Jurkat, Clone E6-1 (cell line): ENCODE measurements at regions not wholly inside any gene's neighbourhood (a gene's known extent, or its start where the extent isn't known, plus 50 kb on each side); places are given as distances from the start of the nearest gene placed in this dataset.

ENCODE experiments used
- DNase-seq: peaks from one replicate; pipeline ENCODE4 v3.0.0-alpha.2; 2011; ENCODE audit warnings: low read depth, low spot score
- H3K4me3 ChIP-seq: 2 replicates; pipeline ENCODE4 v1.5.1; 2011; ENCODE audit warnings: mild to moderate bottlenecking, low read length, control low read depth, moderate library complexity

DNA sequence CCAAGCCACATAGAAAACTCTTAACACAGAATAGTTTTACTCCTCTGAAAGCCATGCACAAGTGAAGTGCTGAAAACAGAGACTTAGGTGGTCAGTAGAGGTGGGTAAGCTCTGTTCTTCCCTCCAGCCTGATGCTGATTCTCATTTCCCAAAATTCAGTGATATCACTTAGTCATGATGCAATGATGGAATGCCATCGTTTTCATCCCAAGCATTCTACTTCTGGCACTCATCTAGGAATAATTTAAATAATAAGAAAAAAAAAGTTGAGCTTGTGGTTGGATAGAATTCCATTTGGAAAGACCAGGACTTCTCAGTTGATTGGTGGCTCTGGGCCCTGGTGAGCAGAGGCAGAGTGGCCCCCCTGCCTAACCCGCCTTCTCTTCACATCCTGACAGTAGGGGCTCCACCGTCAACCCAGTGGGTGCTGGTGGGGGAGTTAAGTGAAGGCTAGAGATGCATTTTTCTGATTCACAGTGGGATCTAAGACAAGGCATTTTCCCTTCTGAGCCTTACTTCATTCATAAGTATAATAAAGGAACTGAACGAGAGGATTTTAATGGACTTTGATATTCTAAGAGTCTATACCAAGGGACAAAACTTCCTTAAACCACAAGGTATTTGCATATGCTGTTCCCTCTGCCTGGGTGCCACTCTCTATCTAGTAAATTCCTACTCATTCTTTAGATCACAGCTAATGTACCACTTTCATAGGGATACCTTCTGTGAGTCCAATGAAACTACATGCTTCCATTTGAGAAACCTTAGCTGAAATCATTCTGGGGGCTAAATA is 310.3 kb upstream of the DYNLRB2 start:
- DNase-seq, result no peak
- no peak overlapping the region for H3K4me3 ChIP-seq

DNA sequence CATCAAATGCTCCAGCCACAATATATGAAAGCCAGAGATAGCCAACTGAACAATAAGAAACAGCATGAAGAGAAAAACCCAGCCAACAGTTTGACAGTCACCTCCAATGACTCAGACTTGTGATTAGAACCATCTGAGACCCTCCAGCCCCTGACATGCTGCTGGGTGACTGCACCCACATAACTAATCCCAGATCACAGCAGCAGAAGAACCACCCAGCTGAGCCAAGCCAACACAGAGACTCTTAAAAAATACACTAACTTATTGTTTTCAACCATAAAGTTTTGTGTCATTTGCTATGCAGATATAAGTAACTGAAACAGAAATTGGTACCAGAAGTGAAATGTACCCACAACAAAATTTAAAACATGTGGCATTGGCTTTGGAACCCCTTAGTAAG is 314.3 kb upstream of the DYNLRB2 start:
- no peak for DNase-seq
- no peak overlapping the region for H3K4me3 ChIP-seq

DNA sequence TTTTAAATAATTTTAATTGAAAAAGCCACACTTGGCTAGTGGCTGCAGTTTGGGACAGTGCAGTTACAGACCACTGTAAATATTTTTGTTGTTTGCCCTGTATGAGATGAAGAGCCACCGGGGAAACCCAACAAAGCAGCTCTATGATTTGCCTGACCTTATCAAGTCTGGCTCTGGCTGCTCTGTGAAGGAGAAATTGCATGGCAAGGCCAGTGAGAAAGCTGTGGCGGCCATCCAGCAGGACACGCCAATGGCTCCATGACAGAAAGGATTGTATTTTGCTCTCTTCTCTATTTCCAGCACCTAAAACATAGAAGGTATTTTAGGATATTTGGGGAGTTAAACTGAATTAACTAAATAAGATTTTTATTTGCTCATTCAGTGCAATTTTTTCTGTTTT is 330.0 kb upstream of the DYNLRB2 start:
- DNase-seq, result no peak
- no peak overlapping the region for H3K4me3 ChIP-seq

DNA sequence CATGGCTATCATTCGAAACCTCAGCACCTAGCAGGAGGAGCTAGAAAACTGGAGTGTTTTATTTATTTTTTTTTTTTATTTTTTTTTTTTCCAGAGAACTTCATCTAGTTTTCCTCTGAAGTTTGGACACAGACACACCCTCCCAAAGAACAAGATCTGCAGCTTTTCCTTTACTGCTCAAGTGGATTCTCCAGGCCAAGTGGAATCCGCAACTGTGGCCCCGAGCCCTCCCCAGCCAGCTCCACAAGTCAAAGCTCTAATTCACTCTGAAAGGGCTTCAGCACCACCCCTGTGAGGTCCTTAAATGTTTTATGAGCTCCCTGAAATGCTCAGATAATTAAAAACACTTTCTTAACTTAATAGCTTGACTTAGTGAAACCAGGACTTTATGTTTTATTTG is 332.1 kb upstream of the DYNLRB2 start:
- H3K4me3 ChIP-seq, result no peak overlapping the region
- no peak for DNase-seq

DNA sequence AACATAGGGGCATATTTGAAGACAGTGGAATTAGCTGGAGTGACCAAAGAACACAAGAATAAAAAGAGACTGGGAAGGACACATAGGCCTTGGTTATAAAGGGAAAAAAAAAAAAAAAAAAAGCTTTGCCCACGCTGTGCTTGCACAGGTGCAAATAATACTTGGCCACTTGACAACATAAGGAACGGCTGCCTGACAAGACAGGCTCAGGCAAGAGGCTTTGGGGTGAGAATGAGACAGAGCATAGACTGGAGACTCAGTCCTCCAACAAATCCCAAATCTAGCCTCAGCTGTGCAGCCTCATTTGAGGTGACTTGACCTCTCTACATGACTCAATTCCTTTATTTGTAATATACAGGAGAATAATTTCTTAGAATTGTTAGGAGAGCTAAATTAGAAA is 332.8 kb upstream of the DYNLRB2 start:
- no peak overlapping the region for H3K4me3 ChIP-seq
- no peak for DNase-seq

DNA sequence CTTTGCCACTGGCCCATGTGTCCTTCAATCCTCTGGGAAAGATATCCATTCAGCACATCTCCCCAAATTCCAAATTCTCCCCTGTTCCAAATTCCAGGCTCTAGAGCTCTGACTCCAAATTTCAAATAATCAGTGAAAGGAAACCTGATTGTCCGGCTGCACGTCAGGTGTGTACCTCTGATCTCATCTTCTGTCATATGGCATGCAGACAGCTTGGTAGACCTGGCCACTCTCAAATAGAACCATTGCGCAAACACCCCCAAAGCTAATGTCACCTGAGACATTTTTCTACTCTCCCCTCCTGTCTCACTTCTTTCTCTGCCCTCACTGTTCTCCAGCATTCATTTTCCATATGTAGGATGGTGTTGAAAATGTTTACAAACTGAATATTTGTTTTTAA is 337.0 kb upstream of the DYNLRB2 start:
- no peak overlapping the region for H3K4me3 ChIP-seq
- no peak for DNase-seq

DNA sequence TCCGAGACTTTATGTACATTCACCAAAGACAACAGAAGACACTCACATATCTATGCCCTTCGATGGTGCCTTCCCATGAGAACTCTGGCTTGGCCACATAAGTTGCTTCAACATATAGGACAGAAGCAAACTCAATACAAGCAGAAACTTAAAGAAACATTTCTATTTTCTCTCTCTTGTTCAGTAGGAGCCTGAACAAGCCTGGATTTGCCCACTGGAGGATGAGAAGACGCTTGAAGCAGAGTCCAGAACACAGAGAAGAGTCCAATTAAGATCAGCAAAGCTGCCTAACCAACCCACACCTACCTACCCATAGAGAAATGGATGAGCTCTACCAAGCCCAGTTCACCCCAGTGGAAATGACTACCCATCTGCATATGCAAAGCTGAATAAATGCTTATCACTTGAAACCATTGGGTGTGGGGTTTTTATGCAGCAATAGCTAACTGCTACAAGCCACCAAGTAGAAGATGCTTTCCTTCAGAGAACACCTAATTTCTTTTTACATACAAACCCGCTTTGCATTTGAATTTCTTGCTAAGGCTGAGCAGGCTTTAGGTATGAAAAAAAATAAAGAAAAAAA is 337.9 kb upstream of the DYNLRB2 start:
- no peak overlapping the region for H3K4me3 ChIP-seq
- no peak for DNase-seq

DNA sequence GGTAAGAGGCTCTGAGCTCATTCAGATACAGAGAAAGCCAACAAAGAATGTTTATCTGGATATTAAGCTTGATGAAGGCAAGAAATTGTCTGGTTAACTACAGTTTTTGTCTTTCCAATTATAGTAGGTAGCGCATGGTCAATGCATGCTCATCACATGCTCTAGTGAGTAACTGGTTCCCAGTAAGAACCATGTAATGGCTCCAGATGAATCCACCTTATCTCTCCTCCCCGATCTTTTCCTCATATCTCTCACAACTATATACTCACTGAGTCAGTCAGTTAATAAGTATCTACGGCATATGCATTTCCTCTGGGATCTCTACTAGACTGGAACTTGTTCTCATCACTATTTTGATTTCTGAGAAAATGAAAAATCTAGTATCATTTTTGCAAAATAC is 340.7 kb upstream of the DYNLRB2 start:
- DNase-seq, result no peak

DNA sequence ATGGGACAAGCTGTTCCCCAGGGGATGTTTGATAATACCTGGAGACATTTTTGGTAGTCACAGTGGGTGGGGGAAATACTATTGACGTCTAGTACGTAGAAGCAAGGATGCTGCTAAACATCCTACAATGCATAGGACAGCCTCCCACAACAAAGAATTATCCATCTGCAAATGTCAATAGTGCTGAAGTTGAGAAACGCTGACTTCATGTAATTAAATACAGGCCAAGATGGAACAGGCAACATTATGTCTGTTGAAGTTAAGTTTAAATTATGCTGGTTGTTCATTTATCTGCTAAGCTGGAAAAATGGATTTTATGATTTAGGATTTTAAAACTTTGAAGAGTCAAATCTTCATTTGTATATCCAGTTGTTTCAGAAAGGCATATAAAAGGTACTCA is 341.2 kb upstream of the DYNLRB2 start:
- no peak overlapping the region for H3K4me3 ChIP-seq
- DNase-seq, result no peak

More for the DNA sequence above, 340.7 kb upstream of the DYNLRB2 start:
- H3K4me3 ChIP-seq, result no peak overlapping the region

DNA sequence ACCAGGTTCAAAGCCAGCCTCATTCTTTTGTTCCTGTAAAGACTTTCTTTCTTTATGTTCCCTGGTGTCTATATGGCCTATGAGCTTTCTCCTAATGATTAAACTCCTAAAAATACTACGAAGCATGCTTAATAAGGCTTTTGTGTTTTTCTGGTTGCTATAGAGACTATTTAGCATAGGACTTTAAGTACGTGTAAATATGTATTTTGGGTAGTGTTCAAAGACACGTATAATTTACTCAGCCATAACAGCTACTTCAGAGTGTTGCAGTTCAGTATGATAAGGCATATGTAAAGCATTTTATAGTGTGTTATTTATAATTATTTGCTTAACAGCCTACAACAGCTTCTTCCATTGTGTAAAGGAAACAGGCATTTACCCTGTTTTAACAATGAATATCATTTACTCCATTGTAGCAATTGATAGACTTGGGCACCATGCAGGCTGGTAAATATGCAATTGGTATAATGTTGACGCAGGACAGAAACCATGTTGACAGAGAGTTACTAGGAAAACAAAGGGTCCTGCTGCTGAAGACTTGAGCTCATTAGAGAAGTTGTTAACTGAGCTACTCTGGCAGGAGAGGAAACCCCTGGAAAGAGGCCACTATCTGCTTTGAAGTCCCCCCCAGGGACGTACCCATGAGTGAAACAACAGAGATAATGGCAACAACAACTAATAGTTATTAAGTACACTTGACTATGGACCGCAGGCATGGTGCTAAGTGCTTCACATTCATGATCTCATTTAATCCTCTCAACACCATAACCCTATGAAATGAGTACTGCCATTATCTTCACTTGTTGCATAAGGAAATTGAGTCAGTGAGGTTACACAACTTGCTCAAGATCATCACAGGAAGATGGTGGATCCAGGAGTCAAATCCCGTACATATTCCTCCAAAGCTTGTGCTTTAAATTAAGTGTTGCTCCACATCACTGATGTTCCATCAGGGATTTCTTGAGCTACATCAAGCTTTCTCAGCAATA is 342.2 kb upstream of the DYNLRB2 start:
- DNase-seq, result no peak
- H3K4me3 ChIP-seq, result no peak overlapping the region

DNA sequence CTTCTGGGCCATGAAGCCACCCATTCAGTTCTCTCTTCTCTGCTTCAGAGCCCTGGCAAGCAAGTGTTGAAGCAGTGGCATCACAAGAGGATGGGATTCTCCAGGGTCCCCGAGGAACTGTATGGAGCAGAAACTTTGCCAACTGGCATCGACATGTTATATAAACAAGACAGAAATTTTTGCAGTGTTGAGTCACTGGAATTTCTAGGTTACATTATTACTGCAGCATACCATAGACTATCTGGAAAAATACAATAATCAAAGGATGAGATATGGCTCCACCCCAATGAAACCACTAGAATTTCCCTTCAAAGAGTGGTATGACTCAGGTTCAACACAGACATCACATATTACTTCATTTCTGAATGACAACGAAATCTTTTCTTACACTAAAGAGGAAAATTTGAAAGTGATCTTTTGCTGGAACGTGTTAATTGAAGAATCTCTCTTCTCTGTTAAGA is 343.0 kb upstream of the DYNLRB2 start:
- no peak for DNase-seq
- no peak overlapping the region for H3K4me3 ChIP-seq

DNA sequence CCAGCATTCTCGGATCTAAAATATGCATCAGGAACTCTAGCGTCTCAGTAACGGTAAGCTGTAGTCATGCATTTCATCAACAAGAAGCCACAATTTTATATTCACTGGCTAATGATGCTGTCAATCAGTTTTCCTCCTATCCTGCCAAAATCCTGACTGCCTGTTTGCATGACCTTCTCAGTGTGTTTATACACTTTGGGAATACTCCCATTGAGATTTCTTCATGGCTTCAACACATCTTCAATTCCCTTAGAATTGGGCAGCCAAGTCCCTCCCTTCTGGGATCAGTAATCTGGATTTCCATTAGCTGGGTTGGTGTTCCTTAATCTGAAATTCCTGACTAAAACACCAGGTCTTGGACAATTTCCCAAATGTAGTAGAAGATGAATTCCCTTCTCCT is 348.9 kb upstream of the DYNLRB2 start:
- no peak for DNase-seq
- no peak overlapping the region for H3K4me3 ChIP-seq

DNA sequence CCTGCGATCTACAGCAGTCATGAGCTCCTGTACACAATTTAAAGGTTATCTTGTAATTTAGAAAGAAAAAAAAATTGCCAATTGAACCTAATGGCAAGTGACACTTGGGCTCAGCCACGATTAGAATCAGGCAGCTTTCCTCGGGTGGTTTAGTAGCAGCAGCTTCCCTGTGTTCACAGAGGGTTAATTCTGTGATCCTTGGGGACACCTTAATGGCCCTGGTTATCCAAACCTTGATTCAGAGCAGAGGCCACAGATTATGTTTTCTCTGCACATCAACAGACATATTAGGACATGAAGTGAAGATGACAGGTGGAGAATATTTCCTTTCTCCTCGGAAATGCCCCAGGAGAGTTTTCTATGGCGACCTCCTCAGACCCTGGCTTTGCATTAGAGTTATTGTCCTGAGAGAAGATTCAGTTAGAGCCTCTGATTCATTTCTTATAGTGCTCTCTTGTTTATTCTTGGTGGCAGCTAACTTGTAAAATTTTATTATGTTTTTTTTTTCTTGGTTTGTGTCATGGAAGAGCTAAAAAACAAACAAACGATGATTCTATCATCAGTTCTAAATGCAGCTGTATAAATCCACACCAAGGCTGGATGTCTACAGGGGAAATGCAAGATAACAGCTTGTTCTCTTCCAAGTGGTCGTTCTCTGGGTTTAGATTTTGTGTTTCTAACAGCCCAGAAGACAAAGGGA is 351.2 kb upstream of the DYNLRB2 start:
- H3K4me3 ChIP-seq, result no peak overlapping the region
- no peak for DNase-seq

DNA sequence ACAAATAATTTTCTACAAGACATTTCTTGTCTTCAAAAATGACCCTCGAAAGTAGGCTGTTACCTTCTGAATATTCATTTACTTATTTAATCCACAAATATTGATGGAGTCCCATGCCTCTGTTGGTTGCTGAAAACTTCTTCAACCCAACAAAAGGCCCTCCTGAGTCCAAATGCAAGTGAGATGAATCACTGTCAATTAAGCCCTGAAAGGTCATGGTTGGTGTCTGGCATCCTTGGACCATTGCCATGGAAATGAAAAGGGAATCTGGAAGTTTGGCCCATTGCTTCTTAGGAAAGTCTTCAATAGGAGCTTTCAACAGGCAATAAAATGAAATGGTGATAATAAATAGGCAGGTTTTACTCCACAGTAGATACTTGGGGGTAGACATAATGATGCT is 364.7 kb upstream of the DYNLRB2 start:
- no peak for DNase-seq
- H3K4me3 ChIP-seq, result no peak overlapping the region

DNA sequence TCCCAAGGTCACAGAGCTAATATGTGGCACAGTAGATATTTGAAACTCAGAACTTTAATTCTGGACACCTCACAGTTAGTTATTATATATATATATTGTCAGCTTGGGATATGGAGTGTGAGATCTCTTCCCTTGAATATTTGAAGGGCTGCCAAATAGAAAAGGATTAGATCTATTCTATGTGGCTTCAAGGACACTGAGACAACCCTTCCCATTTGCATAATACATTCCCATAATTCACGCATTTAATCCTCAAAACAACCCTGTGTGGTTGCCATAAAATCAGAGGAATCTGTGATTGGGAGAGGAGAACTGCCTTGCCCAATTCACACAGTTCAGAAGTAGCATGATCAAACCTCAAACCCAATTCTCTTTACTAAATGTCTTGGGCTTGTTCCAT is 365.8 kb upstream of the DYNLRB2 start:
- no peak for DNase-seq
- no peak overlapping the region for H3K4me3 ChIP-seq

DNA sequence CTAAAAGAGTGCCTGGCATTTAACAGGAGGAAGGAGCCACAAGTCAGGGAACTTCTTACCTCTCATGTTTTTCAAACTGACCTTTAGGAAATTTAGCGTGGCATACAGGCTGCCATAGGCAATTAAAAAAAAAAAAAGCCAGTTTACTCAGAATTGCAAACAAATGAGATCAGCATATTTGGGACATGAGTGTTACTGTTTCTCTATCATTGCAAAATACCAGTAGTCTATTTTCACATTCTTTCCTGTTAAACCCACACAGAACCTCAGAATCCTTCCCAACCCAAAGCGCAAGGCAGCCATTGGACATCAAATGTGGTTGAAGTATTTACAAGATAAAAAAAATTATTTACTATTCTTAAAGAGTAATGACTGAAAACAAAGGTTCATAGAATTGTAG is 366.4 kb upstream of the DYNLRB2 start:
- DNase-seq, result no peak
- no peak overlapping the region for H3K4me3 ChIP-seq

DNA sequence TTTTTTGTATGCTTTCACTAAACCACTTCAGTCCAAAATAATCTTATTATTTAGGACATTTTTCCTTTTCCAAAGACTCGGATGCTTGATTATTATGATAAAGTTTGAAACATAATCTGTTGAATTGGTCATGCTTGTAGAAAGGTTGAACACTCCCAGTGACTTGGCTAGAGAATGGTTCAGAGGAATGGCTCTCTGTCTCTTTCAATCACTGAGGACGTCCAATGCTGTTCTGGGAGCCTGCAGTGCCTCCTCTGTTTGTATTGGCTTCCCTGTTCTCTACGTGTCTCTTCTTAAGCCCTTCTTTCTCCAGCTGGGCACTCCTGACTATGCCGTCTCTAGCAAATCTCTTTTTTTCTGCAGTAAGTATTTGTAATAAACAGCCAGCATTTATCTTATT is 369.0 kb upstream of the DYNLRB2 start:
- no peak overlapping the region for H3K4me3 ChIP-seq
- no peak for DNase-seq

DNA sequence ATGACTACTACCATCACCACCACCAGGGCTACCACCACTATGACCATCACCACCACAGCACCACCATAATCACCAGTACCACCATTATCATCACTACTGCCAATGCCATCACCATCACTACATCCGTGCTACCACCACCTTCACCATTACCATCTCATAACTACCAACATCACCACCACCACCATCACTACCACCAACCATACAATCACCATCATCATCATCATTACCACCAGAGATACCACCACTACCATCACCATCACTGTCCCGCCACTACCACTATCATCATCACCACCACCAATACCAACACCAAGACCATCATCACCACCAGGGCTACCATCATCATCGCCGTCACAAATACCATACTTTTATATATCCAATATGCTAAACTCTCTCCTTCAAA is 369.6 kb upstream of the DYNLRB2 start:
- H3K4me3 ChIP-seq, result no peak overlapping the region
- no peak for DNase-seq

DNA sequence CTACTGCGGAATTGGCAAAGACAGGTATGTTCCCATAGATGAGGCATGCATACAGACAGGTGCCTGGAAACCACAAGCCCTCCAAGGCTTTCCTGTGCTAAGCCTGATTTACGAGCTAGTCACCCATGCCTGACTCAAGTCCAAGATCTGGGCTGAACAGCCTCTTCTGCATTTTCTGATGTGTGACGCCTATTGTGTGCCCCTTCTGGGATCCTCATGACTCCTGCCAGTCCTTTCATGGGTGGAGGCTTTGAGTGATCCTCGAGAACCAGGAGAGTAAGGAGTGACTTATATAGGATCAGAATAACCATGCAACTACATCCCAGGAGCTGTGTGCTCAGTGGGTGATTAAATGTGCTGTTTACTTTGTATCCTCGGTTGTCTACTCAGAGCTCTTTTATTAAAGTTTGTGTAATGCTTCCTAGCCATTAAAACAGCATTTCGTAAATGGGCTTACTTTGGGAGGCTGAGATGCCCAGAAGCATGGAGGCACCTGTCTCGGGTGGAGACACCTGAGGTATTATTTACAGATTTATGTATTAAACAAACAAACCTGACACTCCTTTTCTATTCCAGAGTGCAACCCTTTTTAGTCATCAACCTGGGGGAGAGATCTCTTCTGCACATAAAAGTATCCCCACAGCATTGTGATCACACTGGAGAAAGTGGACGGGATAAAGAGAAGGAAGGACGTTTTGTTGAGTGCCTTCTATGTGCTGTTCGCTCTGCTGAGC is 373.0 kb upstream of the DYNLRB2 start:
- DNase-seq, result no peak

More for the DNA sequence above, 373.0 kb upstream of the DYNLRB2 start:
- H3K4me3 ChIP-seq, result no peak overlapping the region
